MM.1S (cell line): ENCODE measurements at regions not wholly inside any gene's neighbourhood (a gene's known extent, or its start where the extent isn't known, plus 50 kb on each side); places are given as distances from the start of the nearest gene placed in this dataset.
"Not testable (repeated sequence)": the region's sequence is repeated elsewhere in the genome, so short reads cannot be mapped to it uniquely, and the experiment has no call there.

ENCODE experiments used
- DNase-seq: peaks from one replicate; pipeline ENCODE4 v3.0.0-alpha.2; 2015
- H2AFZ ChIP-seq: fragments of 300-600 bp; sonication (generic); 2 replicates; pipeline ENCODE4 v1.6.0; 2016; ENCODE audit warnings: antibody characterized with exemption, low read length
- H3F3A ChIP-seq: fragments of 300-600 bp; sonication (generic); 2 replicates; pipeline ENCODE4 v1.6.1; 2016; ENCODE audit warnings: mild to moderate bottlenecking, antibody characterized with exemption, low read length, moderate library complexity, mixed read lengths; ENCODE audit not compliant: insufficient read depth
- H3K27ac ChIP-seq: fragments of 300-600 bp; sonication (generic); 2 replicates; pipeline ENCODE4 v1.5.1; 2016; ENCODE audit warnings: mild to moderate bottlenecking, low read length
- H3K27me3 ChIP-seq: fragments of 300-600 bp; sonication (generic); replicated peaks from 2 replicates; pipeline ENCODE4 v1.6.0; 2016; ENCODE audit warnings: low read length; ENCODE audit not compliant: insufficient read depth
- H3K36me3 ChIP-seq: fragments of 300-600 bp; sonication (generic); replicated peaks from 2 replicates; pipeline ENCODE4 v1.6.1; 2016; ENCODE audit warnings: mild to moderate bottlenecking, low read length, mixed read lengths; ENCODE audit not compliant: insufficient read depth
- H3K4me1 ChIP-seq: fragments of 300-600 bp; sonication (generic); 2 replicates; pipeline ENCODE4 v1.6.1; 2016; ENCODE audit warnings: low read length, mixed read lengths
- H3K4me2 ChIP-seq: fragments of 300-600 bp; sonication (generic); 2 replicates; pipeline ENCODE4 v1.6.0; 2016; ENCODE audit warnings: low read depth, low read length
- H3K4me3 ChIP-seq: fragments of 300-600 bp; sonication (generic); 2 replicates; pipeline ENCODE4 v1.5.1; 2016; ENCODE audit warnings: low read length, mixed read lengths
- H3K79me2 ChIP-seq: fragments of 300-600 bp; sonication (generic); 2 replicates; pipeline ENCODE4 v1.6.1; 2016; ENCODE audit warnings: mixed run types, low read length, mixed read lengths
- H3K9ac ChIP-seq: fragments of 300-600 bp; sonication (generic); 2 replicates; pipeline ENCODE4 v1.6.1; 2016; ENCODE audit warnings: low read length, mixed read lengths
- H3K9me2 ChIP-seq: fragments of 300-600 bp; sonication (generic); replicated peaks from 2 replicates; pipeline ENCODE4 v1.6.1; 2016; ENCODE audit warnings: mild to moderate bottlenecking, low read length, mixed read lengths; ENCODE audit not compliant: insufficient read depth
- H3K9me3 ChIP-seq: fragments of 300-600 bp; sonication (generic); replicated peaks from 2 replicates; pipeline ENCODE4 v1.6.1; 2016; ENCODE audit warnings: mild to moderate bottlenecking, low read length, mixed read lengths; ENCODE audit not compliant: insufficient read depth
- H4K20me1 ChIP-seq: fragments of 300-600 bp; sonication (generic); 2 replicates; pipeline ENCODE4 v1.6.1; 2016; ENCODE audit warnings: mild to moderate bottlenecking, low read length, moderate library complexity, mixed read lengths; ENCODE audit not compliant: insufficient read depth
- EZH2 ChIP-seq: fragments of 300-600 bp; sonication (generic); optimal IDR thresholded peaks from 2 replicates; pipeline ENCODE3; 2017; ENCODE audit warnings: low read depth, mild to moderate bottlenecking, antibody characterized with exemption, low read length, mixed read lengths
- EZH2phosphoT487 ChIP-seq: fragments of 300-600 bp; sonication (generic); IDR thresholded peaks from 2 replicates; pipeline ENCODE4 v1.6.1; 2018; ENCODE audit warnings: antibody characterized with exemption, low read length
- TF ChIP-seq, protein P1 (sequence below): fragments of 300-600 bp; sonication (generic); IDR thresholded peaks from 2 replicates; pipeline ENCODE4 v1.5.1; 2016; ENCODE audit warnings: antibody characterized with exemption, low read length, mixed read lengths

- no peaks in the 10 kb centered on the region for H3K9me2 ChIP-seq
- no peaks in the 10 kb centered on the region for H3K9me3 ChIP-seq
- no peak overlapping the region for H2AFZ ChIP-seq
- TF ChIP-seq EZH2 (no peak), EZH2phosphoT487 (no peak)
- TF ChIP-seq, protein P1, sequence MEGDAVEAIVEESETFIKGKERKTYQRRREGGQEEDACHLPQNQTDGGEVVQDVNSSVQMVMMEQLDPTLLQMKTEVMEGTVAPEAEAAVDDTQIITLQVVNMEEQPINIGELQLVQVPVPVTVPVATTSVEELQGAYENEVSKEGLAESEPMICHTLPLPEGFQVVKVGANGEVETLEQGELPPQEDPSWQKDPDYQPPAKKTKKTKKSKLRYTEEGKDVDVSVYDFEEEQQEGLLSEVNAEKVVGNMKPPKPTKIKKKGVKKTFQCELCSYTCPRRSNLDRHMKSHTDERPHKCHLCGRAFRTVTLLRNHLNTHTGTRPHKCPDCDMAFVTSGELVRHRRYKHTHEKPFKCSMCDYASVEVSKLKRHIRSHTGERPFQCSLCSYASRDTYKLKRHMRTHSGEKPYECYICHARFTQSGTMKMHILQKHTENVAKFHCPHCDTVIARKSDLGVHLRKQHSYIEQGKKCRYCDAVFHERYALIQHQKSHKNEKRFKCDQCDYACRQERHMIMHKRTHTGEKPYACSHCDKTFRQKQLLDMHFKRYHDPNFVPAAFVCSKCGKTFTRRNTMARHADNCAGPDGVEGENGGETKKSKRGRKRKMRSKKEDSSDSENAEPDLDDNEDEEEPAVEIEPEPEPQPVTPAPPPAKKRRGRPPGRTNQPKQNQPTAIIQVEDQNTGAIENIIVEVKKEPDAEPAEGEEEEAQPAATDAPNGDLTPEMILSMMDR = no peak
- no peak overlapping the region for H3K9ac ChIP-seq
- H3K36me3 ChIP-seq = no peaks in the 10 kb centered on the region
- H3K27ac ChIP-seq = no peak overlapping the region
- H3F3A ChIP-seq = no peaks in the 10 kb centered on the region
- no peaks in the 10 kb centered on the region for H3K79me2 ChIP-seq
- no peaks in the 10 kb centered on the region for H3K4me1 ChIP-seq
- no peak overlapping the region for H3K4me3 ChIP-seq
- H4K20me1 ChIP-seq = no peaks in the 10 kb centered on the region
- H3K27me3 ChIP-seq = no peaks in the 10 kb centered on the region
- no peak for DNase-seq
- no peak overlapping the region for H3K4me2 ChIP-seq
Observed at GRCh38 chr2:107747964-107748583, 78.6 kb upstream of the RGPD4 start.

GRCh38 chr2:107751936-107752335 is 74.8 kb upstream of the RGPD4 start:
- Histone ChIP-seq H2AFZ (no peak overlapping the region), H4K20me1 (no peaks in the 10 kb centered on the region), H3K4me2 (no peak overlapping the region), H3K9me3 (no peaks in the 10 kb centered on the region), H3K9me2 (no peaks in the 10 kb centered on the region), H3K27ac (no peak overlapping the region), H3K4me3 (no peak overlapping the region), H3F3A (no peaks in the 10 kb centered on the region), H3K79me2 (no peaks in the 10 kb centered on the region), H3K4me1 (no peaks in the 10 kb centered on the region), H3K27me3 (no peaks in the 10 kb centered on the region), H3K9ac (no peak overlapping the region), H3K36me3 (no peaks in the 10 kb centered on the region)
- no peak for DNase-seq
- no peak for TF ChIP-seq EZH2phosphoT487
- no peak for TF ChIP-seq EZH2
- TF ChIP-seq, protein P1 = no peak

DNA sequence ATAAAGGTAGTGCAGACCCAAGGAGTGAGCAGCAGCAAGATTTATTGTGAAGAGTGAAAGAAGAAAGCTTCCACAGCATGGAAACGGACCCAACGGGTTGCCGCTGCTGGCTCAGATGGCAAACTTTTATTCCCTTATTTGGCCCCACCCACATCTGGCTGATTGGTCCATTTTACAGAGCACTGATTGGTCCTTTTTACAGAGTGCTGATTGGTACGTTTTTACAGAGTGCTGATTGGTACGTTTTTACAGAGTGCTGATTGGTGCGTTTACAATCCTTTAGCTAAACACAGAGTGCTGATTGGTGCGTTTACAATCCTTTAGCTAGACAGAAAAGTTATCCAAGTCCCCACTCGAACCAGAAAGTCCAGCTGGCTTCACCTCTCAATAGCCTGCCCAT is 72.9 kb upstream of the RGPD4 start:
- not testable (repeated sequence) for H3K4me2 ChIP-seq, H3K9ac ChIP-seq, H3K9me2 ChIP-seq, H3K9me3 ChIP-seq, H3K27ac ChIP-seq, H3K4me1 ChIP-seq, H3K27me3 ChIP-seq, H3F3A ChIP-seq, H2AFZ ChIP-seq, H3K4me3 ChIP-seq, H4K20me1 ChIP-seq, DNase-seq, H3K79me2 ChIP-seq, H3K36me3 ChIP-seq

DNA sequence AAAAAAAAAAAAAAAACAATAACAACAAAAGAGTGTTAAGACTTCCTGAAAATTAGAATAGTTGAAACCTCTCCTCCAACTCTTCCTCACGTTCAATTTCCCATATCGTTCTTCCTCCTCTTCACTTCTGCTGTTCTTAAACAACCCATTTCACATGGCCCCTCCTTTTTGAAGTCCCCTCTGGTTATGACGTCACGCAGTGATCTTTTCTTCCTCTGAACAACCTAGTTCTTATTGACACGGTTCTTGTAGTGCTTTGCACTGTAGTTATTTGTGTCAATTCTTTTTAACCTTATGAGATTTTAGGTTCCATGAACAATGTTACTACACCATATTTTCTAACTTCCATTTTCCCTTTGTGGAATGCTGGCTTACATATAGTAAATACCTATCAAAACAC is 69.5 kb upstream of the RGPD4 start:
- H3K27ac ChIP-seq = no peak overlapping the region
- no peak overlapping the region for H3K9ac ChIP-seq
- no peak overlapping the region for H3K4me3 ChIP-seq
- DNase-seq = no peak
- H3K27me3 ChIP-seq = no peaks in the 10 kb centered on the region
- H3K4me2 ChIP-seq = no peak overlapping the region
- no peaks in the 10 kb centered on the region for H3K79me2 ChIP-seq
- no peaks in the 10 kb centered on the region for H3K9me2 ChIP-seq
- TF ChIP-seq, protein P1 = no peak
- TF ChIP-seq EZH2 (no peak), EZH2phosphoT487 (no peak)
- H3K36me3 ChIP-seq = no peaks in the 10 kb centered on the region
- no peaks in the 10 kb centered on the region for H3F3A ChIP-seq
- H3K9me3 ChIP-seq = no peaks in the 10 kb centered on the region
- H4K20me1 ChIP-seq = no peaks in the 10 kb centered on the region
- no peak overlapping the region for H2AFZ ChIP-seq
- H3K4me1 ChIP-seq = no peaks in the 10 kb centered on the region
